Stimulated activated CD8-positive, alpha-beta memory T cell treated with anti-CD3 and anti-CD28 coated beads, Interleukin-15, amount 100 ng/mL, for 48 hours (primary cell): ENCODE measurements at regions not wholly inside any gene's neighbourhood (a gene's known extent, or its start where the extent isn't known, plus 50 kb on each side); places are given as distances from the start of the nearest gene placed in this dataset.
"Not testable (repeated sequence)": the region's sequence is repeated elsewhere in the genome, so short reads cannot be mapped to it uniquely, and the experiment has no call there.

Source experiments
- DNase-seq, 2 donors: peaks; one replicate each; pipeline ENCODE4 v3.0.0-alpha.2; 2020; ENCODE audit warnings: low read depth in 2 of 2

GRCh38 chr4:3926969-3927755, 161.0 kb downstream of the ADRA2C start:
- DNase-seq, result not testable (repeated sequence)

- not testable (repeated sequence) for DNase-seq
Measured at GRCh38 chr4:3929431-3929830, 163.2 kb downstream of the ADRA2C start.

- DNase-seq, result not testable (repeated sequence)
Measured at GRCh38 chr4:3932734-3933133, 166.5 kb downstream of the ADRA2C start.

GRCh38 chr4:3935406-3935805, 169.2 kb downstream of the ADRA2C start:
- not testable (repeated sequence) for DNase-seq

- DNase-seq, result no peak
Measured at GRCh38 chr4:3936184-3936583, 170.0 kb downstream of the ADRA2C start.

GRCh38 chr4:3937849-3938562, 171.8 kb downstream of the ADRA2C start:
- not testable (repeated sequence) for DNase-seq

- not testable (repeated sequence) for DNase-seq
Measured at GRCh38 chr4:3938676-3939075, 172.5 kb downstream of the ADRA2C start.

GRCh38 chr4:3939954-3940591, 173.9 kb downstream of the ADRA2C start:
- not testable (repeated sequence) for DNase-seq

- not testable (repeated sequence) for DNase-seq
Measured at GRCh38 chr4:3941735-3942522, 175.7 kb downstream of the ADRA2C start.

GRCh38 chr4:3942569-3942971, 176.4 kb downstream of the ADRA2C start:
- DNase-seq, result peak; percentile 15 to 30

- DNase-seq, result not testable (repeated sequence)
Measured at GRCh38 chr4:3943051-3943450, 176.9 kb downstream of the ADRA2C start.

GRCh38 chr4:3945511-3946290, 179.5 kb downstream of the ADRA2C start:
- no peak for DNase-seq

GRCh38 chr4:3946553-3946952, 180.4 kb downstream of the ADRA2C start:
- not testable (repeated sequence) for DNase-seq

GRCh38 chr4:3947761-3948160, 181.6 kb downstream of the ADRA2C start:
- not testable (repeated sequence) for DNase-seq

- not testable (repeated sequence) for DNase-seq
Measured at GRCh38 chr4:3948210-3948609, 182.0 kb downstream of the ADRA2C start.

GRCh38 chr4:3949916-3950315, 183.7 kb downstream of the ADRA2C start:
- DNase-seq, result not testable (repeated sequence)

- DNase-seq, result not testable (repeated sequence)
Measured at GRCh38 chr4:3952443-3953139, 186.4 kb downstream of the ADRA2C start.

GRCh38 chr4:3953140-3953489, 186.9 kb downstream of the ADRA2C start:
- not testable (repeated sequence) for DNase-seq

- peak; percentile 57 to 63 for DNase-seq
Measured at GRCh38 chr4:3954540-3955320, 188.5 kb downstream of the ADRA2C start.
